Neuronal stem cell (in vitro differentiated cells): ENCODE measurements at regions not wholly inside any gene's neighbourhood (a gene's known extent, or its start where the extent isn't known, plus 50 kb on each side); places are given as distances from the start of the nearest gene placed in this dataset.

Experiments used
- DNase-seq: peaks from one replicate; pipeline ENCODE4 v3.0.0-alpha.2; 2013; ENCODE audit warnings: low spot score
- H2AFZ ChIP-seq: one replicate; pipeline ENCODE4 v1.6.1; 2013; ENCODE audit warnings: mild to moderate bottlenecking, low read length, inconsistent platforms
- H2AK5ac ChIP-seq: 2 replicates; pipeline ENCODE4 v1.6.1; 2013; ENCODE audit warnings: low read depth, mild to moderate bottlenecking, inconsistent platforms, low read length, moderate library complexity, mixed read lengths
- H2BK120ac ChIP-seq: 2 replicates; pipeline ENCODE4 v1.6.1; 2013; ENCODE audit warnings: low read depth, mild to moderate bottlenecking, inconsistent platforms, low read length, moderate library complexity, mixed read lengths
- H2BK12ac ChIP-seq: one replicate; pipeline ENCODE4 v1.6.1; 2013; ENCODE audit warnings: low read length, inconsistent platforms
- H2BK15ac ChIP-seq: 2 replicates; pipeline ENCODE4 v1.6.1; 2013; ENCODE audit warnings: mild to moderate bottlenecking, low read length, inconsistent platforms, mixed read lengths
- H2BK5ac ChIP-seq: one replicate; pipeline ENCODE4 v1.6.1; 2013; ENCODE audit warnings: inconsistent platforms, mild to moderate bottlenecking, low read length, moderate library complexity
- H3K14ac ChIP-seq: one replicate; pipeline ENCODE4 v1.6.1; 2013; ENCODE audit warnings: low read length, inconsistent platforms
- H3K18ac ChIP-seq: 2 replicates; pipeline ENCODE4 v1.6.1; 2013; ENCODE audit warnings: low read length, inconsistent platforms
- H3K23ac ChIP-seq: 2 replicates; pipeline ENCODE4 v1.6.1; 2013; ENCODE audit warnings: low read depth, mild to moderate bottlenecking, mixed read lengths, low read length, inconsistent platforms; ENCODE audit not compliant: poor library complexity
- H3K27ac ChIP-seq: replicated peaks from 3 replicates; pipeline ENCODE4 v1.5.1; 2013; ENCODE audit warnings: low read length, inconsistent platforms
- H3K27me3 ChIP-seq, 3 experiments: 2 replicates each; pipeline ENCODE4 v1.6.1; 2013; ENCODE audit warnings: low read length in 3 of 3, mild to moderate bottlenecking in 2 of 3, inconsistent platforms in 1 of 3, low read depth in 1 of 3, mixed read lengths in 1 of 3, moderate library complexity in 1 of 3; ENCODE audit not compliant: control insufficient read depth in 3 of 3, insufficient read depth in 3 of 3
- H3K36me3 ChIP-seq, 2 donors: replicated peaks in 1 of 2; 2 replicates each; pipeline ENCODE4 v1.6.1; 2013; ENCODE audit warnings: low read length in 2 of 2; ENCODE audit not compliant: control insufficient read depth in 2 of 2, insufficient read depth in 2 of 2
- H3K4ac ChIP-seq: 2 replicates; pipeline ENCODE4 v1.6.1; 2013; ENCODE audit warnings: inconsistent platforms, mild to moderate bottlenecking, low read length, moderate library complexity
- H3K4me1 ChIP-seq, 2 donors: 1 replicate in 1 of 2; 2 replicates in 1 of 2; pipeline ENCODE4 v1.6.1; 2013; ENCODE audit warnings: low read length in 2 of 2, low read depth in 1 of 2; ENCODE audit not compliant: control insufficient read depth in 2 of 2, insufficient read depth in 1 of 2
- H3K4me2 ChIP-seq: one replicate; pipeline ENCODE4 v1.6.1; 2013; ENCODE audit warnings: mild to moderate bottlenecking, low read length, inconsistent platforms; ENCODE audit not compliant: insufficient read depth, poor library complexity, severe bottlenecking
- H3K4me3 ChIP-seq, 2 donors: 2 replicates each; pipeline ENCODE4 v1.5.1; 2013; ENCODE audit warnings: low read length in 2 of 2, mild to moderate bottlenecking in 2 of 2, inconsistent platforms in 1 of 2, moderate library complexity in 1 of 2
- H3K79me1 ChIP-seq: one replicate; pipeline ENCODE4 v1.6.1; 2013; ENCODE audit warnings: low read depth, mild to moderate bottlenecking, inconsistent platforms, low read length, moderate library complexity
- H3K9ac ChIP-seq: one replicate; pipeline ENCODE4 v1.6.1; 2013; ENCODE audit warnings: mild to moderate bottlenecking, low read depth, low read length, inconsistent platforms; ENCODE audit not compliant: poor library complexity
- H3K9me3 ChIP-seq, 2 donors: replicated peaks in 1 of 2; 2 replicates each; pipeline versions ENCODE3 to v1.6.1; 2013; ENCODE audit warnings: low read length in 2 of 2, mild to moderate bottlenecking in 2 of 2, inconsistent platforms in 1 of 2, low read depth in 1 of 2, mixed read lengths in 1 of 2, moderate library complexity in 1 of 2; ENCODE audit not compliant: control insufficient read depth in 2 of 2, insufficient read depth in 1 of 2
- H4K8ac ChIP-seq: one replicate; pipeline ENCODE4 v1.6.1; 2013; ENCODE audit warnings: low read depth, mild to moderate bottlenecking, inconsistent platforms, low read length, moderate library complexity
- H4K91ac ChIP-seq: one replicate; pipeline ENCODE4 v1.6.1; 2013; ENCODE audit warnings: low read length, low read depth, mild to moderate bottlenecking, inconsistent platforms; ENCODE audit not compliant: poor library complexity
- WGBS, 2 donors: extraction: QIAGEN DNeasy Blood & Tissue Kit; methylation state at CpG; one replicate each; pipeline ENCODE4 v1.1.7; 2013; ENCODE audit warnings: missing lambda C conversion rate in 2 of 2, mixed read lengths in 1 of 2; ENCODE audit not compliant: insufficient read length in 2 of 2, insufficient replicate concordance in 1 of 2; ENCODE audit errors: extremely low coverage in 2 of 2; 5-methylcytosine and 5-hydroxymethylcytosine counted together

DNA sequence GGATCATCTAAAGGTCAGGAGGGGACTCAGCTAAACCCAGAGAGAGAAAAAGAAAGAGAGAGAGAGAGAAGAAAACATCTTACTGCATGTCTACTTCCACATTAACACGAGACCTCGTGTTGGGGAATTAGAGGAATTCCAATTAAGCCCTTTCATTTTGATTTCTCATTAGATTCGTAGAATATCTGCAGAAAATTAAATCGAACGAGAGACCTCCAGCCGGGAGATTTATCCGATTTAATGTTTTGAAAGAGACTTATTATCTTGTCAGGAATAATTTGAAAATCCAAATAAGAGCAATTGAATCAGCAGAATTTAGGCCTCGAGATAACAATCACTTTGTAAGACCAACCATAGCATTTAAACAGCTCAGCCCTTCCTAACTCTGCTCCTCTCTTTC lies 175.6 kb downstream of the ABCC12 start:
- Histone ChIP-seq H3K23ac (no peak overlapping the region), H2AFZ (no peak overlapping the region), H3K4me3 (no peak overlapping the region), H2BK120ac (no peak overlapping the region), H3K27me3 (no peaks in the 10 kb centered on the region), H3K36me3 (no peaks in the 10 kb centered on the region), H4K91ac (no peak overlapping the region), H3K14ac (no peak overlapping the region), H3K9ac (no peak overlapping the region), H3K4ac (no peak overlapping the region), H2AK5ac (no peak overlapping the region), H3K4me1 (peaks cover 3 to 10% of the 10 kb centered on the region in 2 donors), H3K4me2 (no peak overlapping the region), H2BK15ac (no peak overlapping the region), H2BK5ac (no peak overlapping the region), H3K79me1 (no peaks in the 10 kb centered on the region), H3K27ac (no peak overlapping the region), H3K9me3 (no peaks in the 10 kb centered on the region), H3K18ac (no peak overlapping the region), H4K8ac (no peak overlapping the region), H2BK12ac (no peak overlapping the region)
- WGBS, 2 donors = no CpG with 5 or more reads among the region's 8 CpGs
- no peak for DNase-seq

DNA sequence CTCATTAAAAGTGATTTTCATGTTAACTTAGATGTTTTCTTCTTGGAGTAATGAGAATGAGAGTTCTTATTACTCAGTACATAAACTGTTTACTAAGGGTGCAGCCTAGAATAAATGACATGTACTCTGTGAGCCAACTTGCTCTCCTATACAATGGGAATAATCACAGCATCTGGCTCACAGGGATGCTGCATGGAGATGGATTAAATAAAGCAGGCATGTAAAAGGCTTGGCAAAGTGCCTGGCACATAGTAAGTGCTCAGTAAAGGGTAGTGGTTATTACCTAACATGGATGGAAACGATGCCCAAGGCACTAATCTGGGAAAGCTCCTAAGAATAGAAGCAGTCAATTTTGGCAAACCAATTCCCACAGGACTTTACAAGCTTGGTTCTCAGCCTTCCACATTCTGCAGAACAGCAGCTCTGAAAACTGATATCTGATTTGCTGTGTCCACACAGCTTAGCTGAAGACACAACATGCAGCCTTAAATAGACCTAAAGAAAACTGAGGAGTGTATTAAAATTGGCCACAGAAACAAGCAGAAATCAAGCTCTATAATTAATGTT lies 176.1 kb downstream of the ABCC12 start:
- Histone ChIP-seq H3K27me3 (no peaks in the 10 kb centered on the region), H4K91ac (no peak overlapping the region), H2BK12ac (no peak overlapping the region), H2AK5ac (no peak overlapping the region), H3K4me2 (no peak overlapping the region), H2AFZ (no peak overlapping the region), H2BK15ac (no peak overlapping the region), H3K23ac (no peak overlapping the region), H3K4ac (no peak overlapping the region), H3K36me3 (no peaks in the 10 kb centered on the region), H3K9ac (no peak overlapping the region), H2BK5ac (no peak overlapping the region), H3K9me3 (no peaks in the 10 kb centered on the region), H3K18ac (no peak overlapping the region), H4K8ac (no peak overlapping the region), H3K4me1 (peaks cover 3 to 10% of the 10 kb centered on the region in 2 donors), H3K14ac (no peak overlapping the region), H2BK120ac (no peak overlapping the region), H3K4me3 (no peak overlapping the region), H3K27ac (no peak overlapping the region), H3K79me1 (no peaks in the 10 kb centered on the region)
- WGBS, 2 donors = no CpG with 5 or more reads among the region's 1 CpG
- DNase-seq = no peak

DNA sequence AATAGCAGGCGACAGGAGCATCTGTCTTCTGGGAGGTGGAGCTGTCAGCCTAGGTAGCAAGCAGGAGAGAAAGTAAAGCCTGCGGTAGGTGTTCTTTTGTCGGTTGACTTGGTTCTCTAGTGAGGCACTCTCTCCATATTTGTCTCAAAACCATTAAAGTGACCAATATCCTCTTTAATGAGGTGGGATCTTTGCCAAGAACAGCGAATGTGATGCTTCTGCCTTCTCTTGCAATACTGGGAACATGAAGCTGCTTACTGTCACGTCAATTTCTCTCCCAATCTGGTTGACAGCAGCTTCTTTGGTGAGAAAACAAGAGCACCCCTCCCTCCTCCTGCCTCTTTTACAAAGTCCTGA lies 176.7 kb downstream of the ABCC12 start:
- no peak for DNase-seq
- Histone ChIP-seq H3K9ac (no peak overlapping the region), H3K18ac (no peak overlapping the region), H3K4ac (no peak overlapping the region), H3K79me1 (no peaks in the 10 kb centered on the region), H2AK5ac (no peak overlapping the region), H3K23ac (no peak overlapping the region), H2AFZ (no peak overlapping the region), H3K36me3 (no peaks in the 10 kb centered on the region), H2BK12ac (no peak overlapping the region), H3K4me2 (no peak overlapping the region), H3K4me1 (peaks cover 3 to 10% of the 10 kb centered on the region in 2 donors), H3K4me3 (no peak overlapping the region), H2BK120ac (no peak overlapping the region), H3K14ac (no peak overlapping the region), H2BK15ac (no peak overlapping the region), H2BK5ac (no peak overlapping the region), H4K91ac (no peak overlapping the region), H3K9me3 (no peaks in the 10 kb centered on the region), H3K27me3 (no peaks in the 10 kb centered on the region), H3K27ac (no peak overlapping the region), H4K8ac (no peak overlapping the region)
- WGBS, 2 donors = no CpG with 5 or more reads among the region's 5 CpGs

DNA sequence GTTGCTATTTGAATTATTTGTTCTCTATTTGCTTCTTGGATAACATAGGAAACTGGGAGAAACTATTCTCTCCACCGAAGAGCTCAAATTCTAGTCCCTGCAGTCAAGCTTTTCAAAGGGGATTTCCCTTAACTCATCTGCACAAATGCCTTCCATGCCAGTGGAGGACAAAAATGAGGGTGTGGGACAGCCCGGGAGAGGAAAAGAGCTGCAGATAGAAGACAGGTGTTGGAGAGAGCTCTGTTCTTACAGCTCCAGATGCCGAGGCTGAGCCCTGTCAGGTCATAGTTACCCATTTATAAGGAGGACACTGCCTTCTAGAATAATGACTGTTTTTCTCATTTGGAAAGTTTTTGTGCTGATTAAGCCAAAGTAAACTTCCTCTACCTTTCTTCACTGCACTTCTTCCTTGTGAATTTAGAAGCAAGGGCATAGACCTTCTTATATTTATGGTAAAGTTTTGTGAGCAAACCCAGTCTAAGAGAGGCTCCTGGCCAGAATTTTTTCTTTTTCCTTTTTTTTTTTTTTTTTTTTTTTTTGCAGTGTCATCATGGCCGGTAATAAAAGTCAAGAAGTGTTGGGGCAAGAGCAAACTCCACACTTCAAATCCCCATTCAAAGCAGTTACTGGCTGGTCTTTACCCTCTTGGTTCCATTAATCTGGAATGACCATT lies 177.2 kb downstream of the ABCC12 start:
- Histone ChIP-seq H2BK12ac (no peak overlapping the region), H2BK5ac (no peak overlapping the region), H3K27ac (no peak overlapping the region), H3K4me2 (no peak overlapping the region), H3K27me3 (no peaks in the 10 kb centered on the region), H2AFZ (no peak overlapping the region), H3K36me3 (no peaks in the 10 kb centered on the region), H3K9me3 (no peaks in the 10 kb centered on the region), H4K8ac (no peak overlapping the region), H3K4me3 (no peak overlapping the region), H2BK120ac (no peak overlapping the region), H3K23ac (no peak overlapping the region), H2AK5ac (no peak overlapping the region), H2BK15ac (no peak overlapping the region), H3K4ac (no peak overlapping the region), H4K91ac (no peak overlapping the region), H3K14ac (no peak overlapping the region), H3K9ac (no peak overlapping the region), H3K4me1 (peaks cover 3 to 10% of the 10 kb centered on the region in 2 donors), H3K79me1 (no peaks in the 10 kb centered on the region), H3K18ac (no peak overlapping the region)
- no peak for DNase-seq
- WGBS, 2 donors = no CpG with 5 or more reads among the region's 4 CpGs
